H54 (cell line): ENCODE measurements at regions not wholly inside any gene's neighbourhood (a gene's known extent, or its start where the extent isn't known, plus 50 kb on each side); places are given as distances from the start of the nearest gene placed in this dataset.

Experiments used
- DNase-seq: peaks from one replicate; pipeline ENCODE4 v3.0.0; 2011; ENCODE audit warnings: low spot score, mixed read lengths; ENCODE audit not compliant: insufficient read length
- FAIRE-seq: peaks from 3 replicates; lab custom pipeline; 2011; peaks lifted over from hg19 to GRCh38; lab: Jason Lieb, UNC
- POLR2A ChIP-seq: IDR thresholded peaks from 2 replicates; pipeline ENCODE4 v1.6.1; 2011; ENCODE audit warnings: low read depth, mild to moderate bottlenecking, low read length

DNA sequence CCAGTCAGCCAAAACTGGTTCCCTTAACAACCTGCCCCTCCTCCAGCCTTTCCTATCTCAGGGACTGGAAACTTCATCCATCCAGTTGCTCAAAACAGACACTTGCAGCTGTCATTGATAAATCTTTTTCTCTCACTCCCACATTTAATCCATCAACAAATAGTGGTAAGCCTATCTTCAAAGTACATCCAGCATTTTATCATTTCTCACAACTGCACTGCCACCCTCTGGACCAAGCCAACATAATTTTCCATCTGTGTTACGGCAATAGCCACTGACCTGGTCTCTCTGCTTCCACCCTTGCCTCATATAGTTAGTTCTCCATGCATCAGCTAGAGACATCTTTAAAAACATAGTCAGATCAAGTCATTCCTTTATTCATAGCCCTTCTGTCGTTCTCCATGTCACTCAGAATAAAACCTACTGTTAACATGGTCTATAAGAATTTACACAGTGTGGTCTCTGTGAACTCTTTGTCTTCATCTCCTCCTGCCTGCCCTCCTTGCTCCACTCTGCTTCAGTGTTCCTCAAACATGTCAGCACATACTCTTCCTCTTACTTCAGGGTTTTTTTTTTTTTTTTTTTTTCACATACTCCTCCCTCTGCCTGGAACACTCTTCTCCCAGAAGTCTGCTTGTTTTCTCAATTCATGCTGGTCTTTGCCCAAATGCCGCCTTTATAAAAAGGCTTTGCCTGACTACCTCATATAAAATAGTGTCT is 102.5 kb upstream of the COL6A5 start:
- no peak for DNase-seq
- no peak for TF ChIP-seq POLR2A
- FAIRE-seq = no peak

GRCh38 chr3:130243808-130244207 is 101.7 kb upstream of the COL6A5 start:
- no peak for DNase-seq
- no peak for FAIRE-seq
- TF ChIP-seq POLR2A = no peak

DNA sequence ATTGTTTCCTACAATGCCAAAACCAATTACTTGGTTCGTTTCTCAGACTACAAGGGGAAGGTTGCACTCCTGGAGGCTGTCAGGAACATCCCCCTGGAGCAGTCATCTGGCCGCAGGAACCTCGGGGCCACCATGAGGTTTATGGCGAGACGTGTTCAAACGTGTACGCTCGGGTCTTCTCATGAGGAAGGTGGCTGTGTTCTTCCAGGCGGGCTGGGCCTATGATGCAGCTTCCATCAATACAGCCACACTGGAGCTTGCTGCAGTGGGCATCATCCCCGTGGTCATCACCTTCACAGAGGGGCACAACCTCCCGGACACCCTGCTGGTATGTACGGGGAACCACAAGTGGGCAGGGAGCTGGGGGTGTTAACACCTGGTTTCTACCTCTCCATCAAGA is 94.5 kb upstream of the COL6A5 start:
- no peak for DNase-seq
- no peak for TF ChIP-seq POLR2A
- no peak for FAIRE-seq

DNA sequence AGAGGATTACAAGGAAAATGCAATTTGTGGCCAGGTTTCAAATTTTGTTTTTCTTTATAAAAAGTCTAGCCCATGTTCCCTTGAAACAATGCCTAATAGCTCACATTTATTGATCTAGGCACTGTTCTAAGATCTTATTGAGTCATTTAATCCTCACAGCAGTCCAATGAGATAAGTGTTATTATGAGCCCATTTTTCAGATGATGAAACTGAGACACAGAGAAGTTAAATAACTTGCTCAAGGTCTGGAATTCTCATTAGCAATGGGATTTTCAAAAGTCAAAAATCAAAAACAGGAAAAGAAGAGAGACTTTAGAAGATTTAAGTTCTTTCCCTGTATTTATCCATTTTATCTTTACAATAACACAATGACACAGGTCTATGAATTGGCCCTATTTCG is 90.0 kb upstream of the COL6A5 start:
- no peak for FAIRE-seq
- DNase-seq = no peak
- no peak for TF ChIP-seq POLR2A

GRCh38 chr3:130256821-130257340 is 88.6 kb upstream of the COL6A5 start:
- no peak for TF ChIP-seq POLR2A
- FAIRE-seq (no peak), DNase-seq (no peak)

DNA sequence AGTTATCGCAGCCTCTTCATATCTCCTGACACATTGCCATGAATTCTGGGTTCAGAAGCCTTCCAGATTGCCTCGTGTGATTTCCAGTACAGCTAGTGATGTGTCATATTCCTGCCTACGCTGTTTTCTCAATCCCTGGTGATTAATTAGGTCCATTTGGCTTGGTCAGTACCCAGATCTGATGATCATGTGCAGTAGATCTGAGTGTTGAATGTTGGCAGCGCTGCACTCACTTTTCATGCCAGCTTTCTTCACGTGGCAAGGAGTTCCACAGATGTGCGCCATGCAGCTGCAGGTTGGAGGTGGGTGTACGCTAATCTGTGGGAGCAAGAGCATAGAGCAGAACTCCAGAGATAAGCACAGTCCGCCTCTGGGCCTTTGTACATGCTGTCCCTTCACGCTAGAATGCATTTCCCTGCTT is 86.9 kb upstream of the COL6A5 start:
- no peak for FAIRE-seq
- DNase-seq = no peak
- TF ChIP-seq POLR2A = no peak

DNA sequence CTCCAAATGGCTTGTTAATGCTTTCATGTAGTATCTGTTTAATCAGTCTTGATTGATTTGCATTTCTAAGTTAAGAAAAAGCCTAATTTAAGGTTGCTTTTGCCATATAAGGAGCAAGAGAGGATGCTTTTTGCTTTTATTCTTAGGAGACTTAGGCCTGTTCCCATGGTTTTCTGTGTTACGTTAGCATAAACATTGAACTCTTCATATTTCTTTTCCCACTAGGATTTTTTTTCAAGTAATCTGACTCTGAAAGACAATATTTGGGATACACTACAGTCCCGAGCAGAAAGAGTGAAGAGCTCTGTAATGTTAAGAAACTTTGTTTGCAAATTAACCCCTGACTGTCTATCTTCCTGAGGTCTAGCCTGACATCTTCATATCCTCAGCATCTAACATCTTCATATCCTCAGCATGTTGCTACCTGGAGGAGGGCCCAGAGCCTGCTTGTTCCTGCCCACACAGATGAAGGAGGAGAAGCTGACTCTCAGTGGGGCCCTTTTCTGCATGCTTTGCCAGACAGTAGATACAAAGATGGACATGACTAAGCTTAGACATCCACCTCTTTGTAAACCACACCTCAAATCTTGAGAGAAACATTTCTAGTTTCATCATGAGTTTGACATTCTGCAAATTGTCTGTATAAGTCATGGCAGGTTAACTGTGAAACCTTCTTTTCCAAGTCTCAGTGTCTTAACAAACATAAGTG is 86.2 kb upstream of the COL6A5 start:
- DNase-seq = no peak
- no peak for TF ChIP-seq POLR2A
- no peak for FAIRE-seq

DNA sequence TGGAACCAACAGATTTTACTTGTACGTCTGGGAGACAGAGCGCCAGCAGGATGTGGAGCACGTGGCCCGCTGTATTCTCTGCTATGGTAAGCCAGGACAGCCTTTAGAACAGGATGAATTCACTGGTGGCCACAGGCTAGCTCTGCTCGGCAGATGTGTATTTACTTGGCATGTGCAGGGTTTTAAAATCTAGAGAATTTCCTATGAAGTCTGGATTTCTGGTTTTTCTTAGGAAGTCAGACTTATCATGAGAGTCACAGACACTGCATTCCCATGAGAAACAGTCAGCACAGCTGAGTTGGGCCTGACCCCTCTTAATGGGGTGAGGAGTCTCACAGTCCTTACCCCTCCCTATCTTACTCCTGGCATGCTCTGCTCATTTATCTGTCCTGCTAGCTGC is 84.6 kb upstream of the COL6A5 start:
- FAIRE-seq (no peak), DNase-seq (no peak)
- no peak for TF ChIP-seq POLR2A

DNA sequence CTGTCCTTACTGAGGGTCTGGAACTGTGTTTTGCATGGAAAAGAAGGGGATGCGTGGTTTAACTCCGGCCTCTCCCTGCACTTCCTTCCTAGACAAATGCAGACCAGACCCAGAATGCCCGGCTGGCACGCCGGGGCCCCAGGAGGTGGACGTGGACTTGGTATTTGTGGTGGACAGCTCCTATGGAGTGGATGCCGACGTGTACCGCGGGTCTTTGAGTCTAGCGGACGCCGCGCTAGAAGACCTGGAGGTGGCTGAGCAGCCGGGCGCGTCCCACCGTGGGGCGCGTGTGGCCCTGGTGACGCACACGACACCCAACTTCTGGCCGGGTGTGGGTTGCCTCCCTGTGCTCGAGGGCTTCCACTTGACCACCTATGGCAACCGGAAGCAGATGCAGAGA is 81.8 kb upstream of the COL6A5 start:
- FAIRE-seq (no peak), DNase-seq (no peak)
- no peak for TF ChIP-seq POLR2A

DNA sequence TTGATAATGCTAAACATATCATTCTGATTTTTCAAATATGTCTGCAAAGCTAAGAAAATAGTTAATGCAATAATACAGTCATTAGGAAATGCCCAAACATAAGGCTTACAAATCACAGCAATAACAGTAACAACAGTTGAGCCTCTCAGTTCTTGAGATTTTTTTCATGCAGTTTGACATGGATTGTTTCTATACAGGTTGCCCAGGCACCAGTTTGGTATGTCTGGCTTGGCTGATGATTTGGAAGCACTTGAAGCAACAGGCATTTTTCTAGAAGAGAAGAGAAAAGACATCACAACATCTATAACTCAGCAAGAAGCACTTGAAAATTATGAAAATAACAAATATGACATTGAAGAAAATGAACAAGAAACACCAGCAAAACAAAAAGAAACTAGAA is 78.7 kb upstream of the COL6A5 start:
- no peak for FAIRE-seq
- TF ChIP-seq POLR2A = no peak

DNA sequence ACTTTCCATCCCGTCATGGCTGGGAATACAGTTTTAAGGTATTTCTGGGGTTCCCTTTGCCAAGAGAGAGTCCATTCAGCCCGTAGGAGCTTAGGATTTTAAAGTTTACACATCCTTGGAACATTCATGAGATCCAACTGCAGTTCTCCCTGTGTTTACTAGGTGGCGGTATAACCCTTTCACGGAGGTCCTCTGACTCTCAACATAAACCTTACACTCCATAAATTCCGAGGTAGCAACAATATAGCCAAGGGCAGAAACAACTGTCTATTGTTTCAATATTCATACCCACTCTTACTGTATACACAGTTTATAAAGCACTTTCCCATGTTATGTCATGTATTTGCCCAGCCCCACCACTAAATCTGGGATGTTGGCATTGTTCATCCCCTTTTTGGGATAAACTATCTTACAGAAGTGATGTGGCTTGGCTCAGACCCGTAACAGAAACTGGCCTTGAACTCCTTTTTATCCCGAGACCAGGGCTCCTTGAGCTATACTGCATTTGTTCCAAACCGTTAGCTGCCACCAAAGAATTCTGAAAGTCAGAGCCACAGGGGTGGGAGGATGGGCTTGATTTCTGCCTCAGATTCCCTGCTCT is 69.2 kb upstream of the COL6A5 start:
- DNase-seq (peak; percentile 23), FAIRE-seq (peak; percentile 90)
- no peak for TF ChIP-seq POLR2A

More for the DNA sequence above, 78.7 kb upstream of the COL6A5 start:
- DNase-seq = no peak

- DNase-seq (no peak), FAIRE-seq (no peak)
- TF ChIP-seq POLR2A = no peak
These were observed 56.8 kb upstream of the COL6A5 start for GRCh38 chr3:130288670-130289069.

GRCh38 chr3:130291148-130291547 is 54.3 kb upstream of the COL6A5 start:
- FAIRE-seq (no peak), DNase-seq (no peak)
- TF ChIP-seq POLR2A = no peak

DNA sequence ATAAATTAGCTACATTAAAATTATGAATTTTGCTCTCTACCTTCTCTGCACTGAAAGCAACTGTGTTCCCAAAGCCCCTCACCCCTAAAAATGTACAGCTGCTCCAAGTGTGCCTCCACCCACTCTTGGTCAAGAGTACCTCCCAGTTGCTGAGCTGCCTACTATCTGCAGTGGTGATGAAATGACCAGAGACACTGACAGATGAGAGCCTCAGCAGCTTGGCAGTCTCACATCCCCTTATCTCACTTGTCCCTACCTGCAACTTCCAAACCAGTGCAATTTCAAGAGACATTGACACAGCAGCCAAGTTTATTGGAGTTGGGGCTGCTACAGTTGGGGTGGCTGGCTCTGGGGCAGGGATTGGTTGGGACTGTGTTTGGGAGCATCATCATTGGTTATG is 52.2 kb upstream of the COL6A5 start:
- no peak for FAIRE-seq
- no peak for TF ChIP-seq POLR2A
- DNase-seq = no peak
